ENCODE measurements at regions not wholly inside any gene's neighbourhood (a gene's known extent, or its start where the extent isn't known, plus 50 kb on each side); places are given as distances from the start of the nearest gene placed in this dataset.

GRCh38 chr12:76144245-76144549, 59.7 kb upstream of the NAP1L1 start:
- TF ChIP-seq CTCF (IDR thresholded peaks at IDR 0.05; ENCODE audit: low read depth, low read length) = no peak
- H3K4me3 ChIP-seq (ENCODE audit: low read depth, low read length) = no peak overlapping the region

GRCh38 chr12:76143343-76144244, 59.1 kb upstream of the NAP1L1 start:
- no peak for TF ChIP-seq CTCF (IDR thresholded peaks at IDR 0.05; ENCODE audit: low read depth, low read length)
- H3K4me3 ChIP-seq (ENCODE audit: low read depth, low read length) = no peak overlapping the region

GRCh38 chr12:76142305-76142704, 57.8 kb upstream of the NAP1L1 start:
- no peak overlapping the region for H3K4me3 ChIP-seq (ENCODE audit: low read depth, low read length)
- TF ChIP-seq CTCF (IDR thresholded peaks at IDR 0.05; ENCODE audit: low read depth, low read length) = no peak

GRCh38 chr12:76138656-76139055, 54.2 kb upstream of the NAP1L1 start:
- H3K4me3 ChIP-seq (ENCODE audit: low read depth, low read length) = no peak overlapping the region
- no peak for TF ChIP-seq CTCF (IDR thresholded peaks at IDR 0.05; ENCODE audit: low read depth, low read length)

- H3K4me3 ChIP-seq (ENCODE audit: low read depth, low read length) = no peak overlapping the region
- TF ChIP-seq CTCF (IDR thresholded peaks at IDR 0.05; ENCODE audit: low read depth, low read length) = no peak
Measured at GRCh38 chr12:76137606-76138005, 53.1 kb upstream of the NAP1L1 start.

- H3K4me3 ChIP-seq (ENCODE audit: low read depth, low read length) = no peak overlapping the region
- no peak for TF ChIP-seq CTCF (IDR thresholded peaks at IDR 0.05; ENCODE audit: low read depth, low read length)
Measured at GRCh38 chr12:76135456-76135855, 51.0 kb upstream of the NAP1L1 start.
